Caki2 (cell line): ENCODE measurements at regions not wholly inside any gene's neighbourhood (a gene's known extent, or its start where the extent isn't known, plus 50 kb on each side); places are given as distances from the start of the nearest gene placed in this dataset.

Source experiments
- DNase-seq: peaks from one replicate; pipeline ENCODE4 v3.0.0-alpha.2; 2015; ENCODE audit warnings: low read depth
- in situ Hi-C: cut with HindIII; loops from 2 replicates; pipeline ENCODE4 v1.10.0; 2016; ENCODE audit warnings: low sequenced_read_pairs, low pct_unique_long_range_greater_than_20kb, mixed read lengths

DNA sequence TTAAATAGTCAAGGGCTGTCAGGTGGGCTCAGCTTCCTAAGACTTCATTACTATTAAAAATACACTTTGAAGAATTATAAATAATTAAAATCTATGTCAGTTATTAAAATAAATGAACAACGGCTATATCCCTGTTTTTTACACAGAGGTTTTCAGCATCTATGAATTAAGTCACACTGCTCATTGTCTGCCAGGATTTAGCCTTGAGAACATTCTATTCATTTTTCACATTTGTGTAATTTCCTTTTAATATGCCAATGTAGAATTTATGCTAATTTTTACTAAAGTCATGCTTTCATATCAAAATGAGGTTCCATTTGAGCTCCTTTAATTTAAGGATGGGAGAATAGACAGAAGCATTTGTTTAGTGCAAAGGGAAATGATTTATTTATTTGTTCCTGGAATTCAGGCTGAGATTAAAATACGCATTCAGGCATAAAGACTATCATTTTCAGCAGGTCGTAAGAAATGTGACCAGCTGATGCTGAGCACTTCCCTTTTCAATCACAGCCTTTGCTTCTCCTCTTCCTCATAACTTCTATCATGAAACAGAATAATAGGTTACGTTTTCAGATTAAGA lies 345.1 kb downstream of the MFSD1 start:
- in situ Hi-C loops: no loop called here
- no peak for DNase-seq

DNA sequence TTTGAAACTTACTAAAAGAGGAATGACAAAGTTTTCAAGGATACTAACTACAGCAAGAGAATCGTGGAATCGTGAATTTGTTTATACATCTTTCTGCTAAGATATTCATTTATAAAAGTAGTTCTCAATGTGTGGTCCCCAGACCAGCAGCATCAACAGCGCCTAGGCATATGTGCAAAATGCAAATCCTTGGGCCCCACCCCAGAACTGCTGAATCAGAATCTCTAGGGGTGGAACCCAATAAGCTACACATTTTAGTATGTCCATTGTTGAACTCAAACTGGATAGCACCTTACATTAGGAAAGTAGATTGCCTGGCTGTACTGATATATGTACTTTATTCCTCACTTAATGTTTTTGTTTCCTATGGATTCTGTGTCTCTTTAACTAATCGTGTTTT lies 346.0 kb downstream of the MFSD1 start:
- in situ Hi-C loops: no loop called here
- no peak for DNase-seq

DNA sequence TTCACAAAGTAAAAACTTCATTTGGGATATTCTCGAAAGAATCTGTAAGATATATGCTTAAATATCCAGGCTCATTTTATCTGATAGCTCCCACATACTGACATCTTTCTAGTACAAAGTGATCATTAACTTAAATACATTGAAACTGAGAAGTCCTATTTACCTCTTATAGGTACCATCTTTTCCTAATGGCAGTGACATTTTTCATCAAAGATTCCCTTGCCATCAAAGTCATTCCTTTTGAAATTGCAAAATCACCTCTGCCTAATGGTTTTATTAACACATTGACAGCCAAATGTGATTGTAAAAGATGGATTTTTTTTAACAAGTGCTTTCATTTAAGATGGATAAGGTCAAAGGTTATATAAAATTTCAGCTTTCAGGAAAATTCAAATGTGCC lies 346.6 kb downstream of the MFSD1 start:
- no peak for DNase-seq
- in situ Hi-C loops: no loop called here

DNA sequence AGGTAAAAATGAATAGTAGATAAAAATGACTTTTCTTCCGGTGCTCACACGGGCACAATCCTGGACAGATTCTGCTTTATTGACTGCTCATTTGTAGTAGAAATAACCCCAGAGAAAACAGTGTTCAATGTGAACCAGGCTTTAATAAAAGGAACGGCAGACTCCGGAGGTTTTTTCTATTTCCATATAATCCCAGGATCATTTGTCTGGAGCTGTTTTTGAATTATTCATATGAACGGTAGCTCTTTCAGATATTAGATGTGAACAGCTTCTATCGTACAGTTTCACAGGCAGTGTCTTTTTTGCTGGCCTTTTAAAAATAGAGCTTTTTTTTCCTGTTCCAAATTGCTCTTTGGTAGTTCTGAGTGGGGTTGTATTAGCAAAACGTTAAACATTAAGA lies 347.3 kb downstream of the MFSD1 start:
- in situ Hi-C loops: no loop called here
- DNase-seq: no peak

DNA sequence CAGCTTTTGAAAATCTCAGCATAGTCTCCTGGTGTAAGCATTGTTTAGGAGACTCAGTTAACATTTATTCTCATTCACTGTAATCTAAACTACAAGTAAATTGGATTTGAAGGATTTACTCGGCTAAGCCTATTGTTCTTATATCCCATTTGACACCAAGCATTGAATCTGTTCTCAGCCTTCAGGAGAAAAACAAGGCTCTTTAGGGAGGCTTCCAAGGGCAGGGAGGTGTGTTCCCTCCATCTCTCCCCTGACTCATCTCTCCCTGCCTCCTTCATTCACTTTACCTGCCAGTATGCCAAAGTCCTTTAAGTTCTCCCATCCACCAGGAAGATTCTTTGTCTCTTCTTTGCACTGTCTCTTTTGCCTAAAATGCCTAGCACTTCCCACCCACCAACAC lies 347.8 kb downstream of the MFSD1 start:
- in situ Hi-C loops: no loop called here
- DNase-seq: no peak

DNA sequence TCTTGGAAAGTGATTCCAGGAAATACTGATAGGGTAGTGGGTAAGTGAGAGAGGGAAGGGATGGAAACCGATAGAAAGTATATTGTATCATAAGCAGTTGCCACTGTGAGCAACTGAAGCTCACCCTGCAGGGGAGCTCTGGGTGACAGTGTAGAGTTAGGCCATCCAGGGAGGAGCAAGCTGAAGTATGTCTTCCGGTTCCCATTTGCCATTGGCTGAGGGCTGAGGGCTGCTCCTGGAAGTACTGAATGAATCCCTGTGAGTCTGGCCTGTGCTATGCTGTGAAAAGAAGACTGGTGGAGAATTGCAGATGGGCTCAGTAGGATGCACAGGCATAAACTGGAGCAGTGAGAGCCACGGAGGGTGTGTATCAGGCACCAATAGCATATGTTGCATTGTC lies 348.3 kb downstream of the MFSD1 start:
- in situ Hi-C loops: no loop called here
- DNase-seq: no peak

DNA sequence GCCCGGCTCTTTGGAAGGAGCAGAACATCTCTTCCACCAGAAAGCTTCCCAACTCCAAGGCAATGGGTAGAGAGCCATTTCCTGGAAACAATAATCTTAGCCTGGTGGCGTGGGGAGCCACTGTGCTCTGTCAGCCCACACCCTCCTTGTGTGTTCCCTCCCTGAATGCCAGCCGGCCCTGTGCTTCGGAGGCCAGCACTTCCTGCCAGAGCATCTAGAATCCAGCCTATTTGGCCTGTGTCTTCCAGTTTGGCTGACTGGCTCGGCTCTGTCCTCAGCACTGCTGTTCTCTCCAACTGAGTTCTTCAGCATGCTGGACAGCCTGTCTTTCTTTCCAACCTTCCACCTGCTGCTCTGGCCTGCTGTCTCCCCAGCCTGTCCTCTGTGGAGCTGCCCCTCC lies 349.3 kb downstream of the MFSD1 start:
- in situ Hi-C loops: no loop called here
- DNase-seq: no peak

DNA sequence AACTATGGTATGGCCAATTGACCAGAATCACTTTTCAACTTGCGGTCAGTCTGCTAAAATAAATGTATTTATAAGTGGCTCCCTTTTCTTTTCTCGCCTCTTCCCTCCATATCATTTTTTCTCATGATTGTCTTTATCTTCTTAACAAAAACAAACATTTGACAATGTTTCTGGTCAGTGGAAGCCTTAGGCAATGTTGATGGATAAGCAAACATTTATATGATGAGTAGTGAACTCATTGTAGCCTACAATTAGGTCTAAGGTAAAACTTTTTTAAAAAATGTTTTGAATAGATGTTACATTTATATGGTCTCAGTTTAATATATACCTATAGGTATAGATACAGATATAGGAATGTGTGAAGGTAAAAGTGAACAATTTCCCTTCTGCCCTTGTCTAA lies 355.4 kb downstream of the MFSD1 start:
- in situ Hi-C loops: no loop called here

DNA sequence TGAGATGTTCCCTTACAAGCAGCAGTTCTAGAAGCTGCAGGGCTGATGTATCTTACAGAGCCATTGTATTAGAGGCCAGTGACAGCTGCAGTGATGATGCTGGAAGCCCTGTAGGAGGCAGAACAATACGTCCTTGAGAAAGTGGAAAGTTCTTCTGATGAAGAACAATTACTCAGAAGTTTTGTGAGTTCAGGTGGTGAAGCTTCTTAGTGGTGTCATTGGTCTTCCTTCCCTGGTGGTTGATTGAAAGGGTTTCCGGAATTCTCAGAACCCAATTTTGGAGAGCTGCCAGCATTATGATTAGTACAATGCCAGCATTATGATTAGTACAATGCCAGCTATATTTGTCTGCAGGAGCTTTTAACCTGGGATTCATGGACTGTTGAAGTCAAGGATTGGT lies 356.4 kb downstream of the MFSD1 start:
- in situ Hi-C loops: no loop called here
- no peak for DNase-seq

More for the DNA sequence above, 355.4 kb downstream of the MFSD1 start:
- no peak for DNase-seq

DNA sequence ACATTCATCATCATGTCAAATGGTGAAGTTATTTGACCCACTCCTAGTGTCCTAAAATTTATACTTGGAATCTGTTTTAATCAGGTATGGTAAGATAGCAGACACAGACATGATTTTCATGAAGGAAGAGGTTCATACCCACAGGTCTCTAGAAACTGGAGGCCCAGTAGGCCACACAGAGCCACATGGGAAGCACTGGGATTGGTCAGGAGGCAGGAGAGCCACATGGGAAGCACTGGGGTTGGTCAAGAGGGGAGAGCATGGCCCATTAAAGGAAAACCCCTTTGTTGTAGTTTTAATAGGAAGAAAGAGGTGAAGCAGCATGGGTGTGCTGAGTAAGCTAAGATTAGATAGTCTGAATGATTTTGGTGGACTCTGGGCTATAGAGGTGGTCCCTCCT lies 356.9 kb downstream of the MFSD1 start:
- no peak for DNase-seq
- in situ Hi-C loops: no loop called here

DNA sequence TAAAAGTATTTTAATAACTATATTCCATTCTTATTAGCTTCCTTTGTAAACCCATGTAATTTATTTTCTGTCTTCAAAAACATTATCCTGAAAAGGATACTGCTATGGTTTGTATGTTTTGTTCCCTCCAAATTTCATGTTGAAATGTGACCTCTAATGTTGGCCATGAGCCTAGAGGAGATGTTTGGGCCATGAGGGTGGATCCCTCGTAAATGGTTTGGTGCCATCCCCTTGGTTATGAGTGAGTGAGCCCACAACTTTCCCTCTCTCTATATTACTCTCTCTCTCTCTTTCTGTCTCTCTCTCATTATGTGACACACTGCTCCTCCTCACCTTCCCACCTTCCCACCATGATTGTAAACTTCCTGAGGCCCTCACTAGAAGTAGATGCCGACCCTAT lies 357.7 kb downstream of the MFSD1 start:
- DNase-seq: no peak
- in situ Hi-C loops: no loop called here

DNA sequence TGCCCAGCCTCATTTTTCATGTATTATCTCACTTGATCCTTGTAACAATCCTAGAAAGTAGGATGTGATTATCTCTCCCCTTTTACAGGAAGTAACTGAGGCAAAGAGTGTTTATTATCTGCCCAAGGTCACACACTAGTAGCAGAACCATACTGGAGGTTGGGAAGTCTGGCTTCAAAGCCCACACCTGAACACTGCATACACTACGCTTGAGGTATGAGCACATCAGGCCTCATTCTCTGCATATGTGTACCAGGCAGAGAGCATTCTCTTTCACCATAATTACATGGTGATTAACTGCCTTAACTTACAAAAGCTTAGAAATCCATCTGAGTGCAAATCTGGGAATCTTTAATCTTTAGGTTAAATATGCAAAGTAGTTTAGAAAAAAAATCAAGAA lies 361.8 kb downstream of the MFSD1 start:
- no peak for DNase-seq
- in situ Hi-C loops: no loop called here

DNA sequence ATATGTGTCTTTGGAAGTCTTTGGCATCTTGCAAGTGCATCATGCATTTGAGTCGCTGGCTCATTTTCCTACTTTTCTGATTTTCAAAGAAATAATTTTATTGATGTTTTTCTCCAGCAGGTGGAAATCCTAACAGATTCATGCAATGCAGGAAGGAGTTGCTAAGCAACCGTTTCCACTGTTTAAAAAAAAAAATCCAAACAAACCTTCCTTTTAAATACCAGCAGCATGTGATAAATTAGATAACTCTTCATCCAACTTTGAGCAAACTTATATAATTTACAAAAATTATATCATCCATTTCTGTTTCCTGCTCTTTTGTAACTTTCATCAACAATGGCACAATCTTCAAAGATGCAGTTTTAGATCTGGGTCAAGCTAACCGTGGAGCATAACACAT lies 364.1 kb downstream of the MFSD1 start:
- DNase-seq: no peak
- in situ Hi-C loops: no loop called here

DNA sequence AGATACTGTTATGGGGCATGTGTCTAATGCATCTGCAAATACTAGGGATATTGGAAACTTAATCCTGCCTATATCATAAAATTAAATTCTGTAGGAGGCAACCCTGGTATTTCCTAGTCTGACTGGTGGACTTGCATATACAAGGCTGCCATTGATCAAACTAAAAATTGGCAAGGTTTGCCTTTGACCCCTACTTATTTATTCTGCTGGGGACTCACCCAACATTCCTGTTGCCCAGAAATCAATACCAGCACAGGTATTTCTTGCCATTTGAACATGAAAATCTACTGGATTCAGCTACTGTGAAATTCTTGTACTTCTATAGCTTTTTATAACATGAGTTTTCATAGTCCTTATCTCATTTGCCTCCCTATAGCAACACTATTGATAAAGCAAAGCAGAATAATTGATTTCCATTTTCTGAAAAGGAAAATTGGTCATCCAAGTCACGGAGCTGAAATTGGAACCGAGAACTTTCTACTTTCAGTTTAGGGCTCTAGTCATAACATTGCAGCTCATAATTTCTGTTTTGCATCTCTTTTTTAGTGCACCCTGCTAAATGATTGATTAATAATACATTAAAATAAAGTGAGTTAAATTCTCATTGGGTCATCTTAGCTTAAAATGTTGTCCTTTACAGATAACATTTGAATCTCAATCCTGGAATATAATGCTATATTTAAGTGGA lies 365.2 kb downstream of the MFSD1 start:
- DNase-seq: no peak
- in situ Hi-C loops: no loop called here

DNA sequence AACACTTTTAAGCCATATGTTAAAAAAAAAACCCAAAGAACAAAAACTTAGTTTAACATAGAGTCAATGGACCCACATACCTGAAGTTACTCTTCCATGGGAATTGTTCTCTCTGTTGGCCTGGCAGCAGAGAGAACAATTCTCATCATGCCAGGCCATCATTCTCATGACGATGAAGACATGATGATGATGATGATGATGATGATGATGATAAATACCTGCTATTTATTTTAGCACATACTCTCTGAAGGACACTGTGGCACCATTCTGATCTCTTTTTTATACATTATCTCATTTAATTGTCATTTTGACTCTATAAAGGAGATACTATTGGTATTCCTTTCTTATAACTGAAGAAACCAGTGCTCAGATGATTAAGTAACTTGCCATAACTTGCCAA lies 366.9 kb downstream of the MFSD1 start:
- no peak for DNase-seq
- in situ Hi-C loops: no loop called here

DNA sequence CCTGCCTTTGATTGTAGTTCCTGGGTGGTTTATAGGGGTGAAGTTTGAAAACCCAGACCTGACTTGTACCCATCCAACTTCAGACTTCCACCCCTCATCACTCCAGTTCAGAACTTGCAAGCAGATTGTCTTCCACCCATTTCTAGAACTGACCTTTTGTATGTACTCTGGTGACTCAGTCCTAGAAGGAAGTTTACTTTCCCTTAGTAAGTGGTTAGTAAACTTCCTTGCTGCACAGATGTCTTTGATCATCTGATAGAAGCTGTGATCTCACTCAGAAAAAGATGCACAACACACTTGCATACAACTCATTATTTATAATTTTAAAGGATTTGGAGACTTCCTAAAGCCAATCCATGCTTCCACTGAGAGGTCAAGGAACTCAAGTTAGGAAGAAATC lies 368.0 kb downstream of the MFSD1 start:
- no peak for DNase-seq
- in situ Hi-C loops: no loop called here

DNA sequence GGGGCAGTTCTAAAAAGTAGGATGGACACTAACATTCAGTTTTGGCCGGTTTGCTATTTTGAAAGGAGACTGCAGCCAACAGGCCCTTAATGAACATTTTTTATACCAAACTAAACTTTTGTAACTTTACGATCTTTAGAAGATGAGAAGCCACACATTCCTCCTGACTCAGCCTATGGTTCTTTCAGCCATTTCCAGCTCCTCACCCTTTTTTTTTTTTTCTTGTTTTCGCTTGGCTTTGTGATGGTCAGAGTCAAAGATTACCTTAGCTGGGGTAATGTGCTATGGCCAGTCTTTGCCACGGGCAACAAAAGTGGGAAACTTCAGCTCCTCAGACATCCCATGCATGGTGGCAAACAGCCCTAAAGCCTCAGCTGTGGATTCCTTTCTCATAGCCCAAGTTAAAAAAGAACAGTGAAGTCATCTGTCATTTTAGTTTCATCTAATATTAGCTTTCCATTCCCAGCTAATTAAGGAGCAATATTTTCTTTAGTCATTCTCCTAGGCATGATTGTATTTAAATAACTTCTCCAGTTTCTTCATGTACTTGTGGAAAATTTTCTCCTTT lies 368.7 kb downstream of the MFSD1 start:
- in situ Hi-C loops: no loop called here
- no peak for DNase-seq

DNA sequence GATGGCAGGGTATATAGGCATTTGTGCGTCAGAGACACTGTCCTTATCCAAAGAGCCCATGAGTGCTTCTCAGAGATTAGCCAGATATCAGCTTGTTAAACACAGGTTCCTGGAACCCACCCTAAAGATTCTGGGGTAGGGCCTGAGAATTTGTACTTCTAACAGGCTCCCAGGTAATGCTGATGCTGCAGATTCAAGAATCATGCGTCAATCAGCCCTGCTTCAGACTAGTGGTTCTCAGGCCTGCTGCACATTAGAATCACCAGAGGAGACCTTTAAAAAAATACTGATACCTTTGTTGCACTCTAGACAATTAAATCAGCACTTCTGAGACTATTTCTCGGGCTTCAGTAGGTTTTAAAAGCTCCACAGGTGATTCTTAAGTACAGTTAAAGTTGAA lies 369.5 kb downstream of the MFSD1 start:
- no peak for DNase-seq
- in situ Hi-C loops: no loop called here

DNA sequence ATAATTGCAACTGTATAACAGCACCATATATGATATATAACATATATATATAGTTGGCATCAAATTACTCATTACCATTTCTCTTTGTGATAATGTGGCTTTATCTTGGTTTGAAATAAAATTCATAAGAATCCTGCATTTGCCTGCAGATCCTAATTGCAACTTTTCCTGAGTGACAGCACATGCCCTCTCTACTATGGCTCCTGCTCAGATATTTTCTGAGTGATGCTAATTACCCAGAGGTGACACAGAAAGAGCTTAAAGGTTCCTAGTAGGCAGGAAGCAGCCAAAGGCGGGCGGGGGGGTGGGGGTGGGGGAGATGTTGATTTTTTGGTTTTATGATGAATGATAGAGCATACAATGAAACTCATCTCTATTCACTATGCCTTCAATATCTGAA lies 370.6 kb downstream of the MFSD1 start:
- DNase-seq: no peak
- in situ Hi-C loops: no loop called here
